ENCODE measurements at regions not wholly inside any gene's neighbourhood (a gene's known extent, or its start where the extent isn't known, plus 50 kb on each side); places are given as distances from the start of the nearest gene placed in this dataset.

DNA sequence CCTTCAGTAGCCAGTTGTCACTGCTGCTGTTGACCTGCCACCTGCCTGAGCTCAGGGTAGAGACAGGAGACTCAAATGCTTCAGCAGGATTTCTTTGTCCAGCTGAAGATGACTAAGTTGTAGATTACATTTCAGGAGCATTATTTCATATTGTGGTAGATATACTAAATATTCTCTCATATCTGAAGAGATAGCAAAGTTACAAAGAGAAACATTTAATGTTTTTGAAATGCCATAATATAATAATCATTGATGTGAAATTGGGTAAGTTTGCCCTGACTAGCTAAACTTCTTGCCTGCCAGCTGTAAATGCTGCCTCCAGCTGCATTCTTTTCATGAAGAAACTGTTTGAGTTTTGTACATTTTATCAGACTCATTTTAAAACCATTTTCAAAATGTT is 247.6 kb upstream of the CNKSR2 start:
- no peak for DNase-seq (ENCODE audit: low spot score)

GRCh38 chrX:21131346-21131745 is 242.9 kb upstream of the CNKSR2 start:
- no peak for DNase-seq (ENCODE audit: low spot score)

- DNase-seq (ENCODE audit: low spot score): no peak
Observed at GRCh38 chrX:21131786-21132185, 242.4 kb upstream of the CNKSR2 start.

DNA sequence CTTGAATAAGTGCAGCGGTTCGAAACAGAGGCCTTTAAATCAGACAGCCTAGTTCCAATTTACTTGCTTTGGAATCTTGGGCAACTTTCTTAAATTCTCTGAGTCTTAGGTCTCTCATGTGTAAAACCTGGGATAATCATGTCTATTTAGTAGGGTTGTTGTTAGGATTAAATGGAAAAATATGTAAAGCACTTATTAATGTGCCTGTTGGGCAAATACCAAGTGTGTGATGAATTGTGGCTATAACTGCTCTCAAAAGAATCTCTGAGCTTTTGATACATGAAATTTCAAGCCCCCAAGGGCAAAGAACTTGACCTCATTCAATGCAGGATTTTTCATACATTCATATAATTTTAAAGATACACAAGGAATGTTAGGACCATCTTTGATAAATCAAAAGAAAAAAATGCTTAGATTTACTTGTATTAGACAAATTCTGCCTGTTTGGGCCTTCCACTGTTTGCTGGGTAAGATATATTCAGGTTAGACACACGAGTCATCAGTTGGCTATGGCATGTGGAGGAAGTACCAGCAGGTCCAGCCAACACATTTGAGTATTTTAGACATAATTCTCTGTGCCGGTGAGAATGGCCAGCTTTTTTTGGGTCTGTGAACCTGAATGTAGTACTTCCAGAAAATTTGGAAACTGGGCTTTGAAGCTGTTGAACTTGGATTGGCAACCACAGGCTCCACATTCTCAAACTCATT is 241.4 kb upstream of the CNKSR2 start:
- no peak for DNase-seq (ENCODE audit: low spot score)

DNA sequence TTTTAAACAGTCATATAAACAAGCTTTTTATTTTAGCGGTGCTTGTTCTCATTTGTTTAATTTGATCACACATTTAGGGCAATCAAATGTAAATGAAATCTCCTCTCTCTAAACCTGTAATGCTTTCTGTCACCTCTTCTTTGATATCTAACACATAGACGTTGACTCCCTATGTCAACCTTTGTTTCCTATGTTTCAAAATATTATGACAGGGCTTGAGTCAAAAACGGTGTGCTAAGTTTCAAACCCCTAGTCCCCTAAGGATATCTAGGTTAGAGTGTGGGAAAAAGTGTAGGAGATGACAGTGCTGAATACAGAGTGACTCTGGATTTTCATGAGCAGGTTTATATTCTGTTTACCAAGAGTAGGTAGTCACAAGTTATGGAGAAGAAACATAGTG is 224.0 kb upstream of the CNKSR2 start:
- DNase-seq (ENCODE audit: low spot score): no peak

DNA sequence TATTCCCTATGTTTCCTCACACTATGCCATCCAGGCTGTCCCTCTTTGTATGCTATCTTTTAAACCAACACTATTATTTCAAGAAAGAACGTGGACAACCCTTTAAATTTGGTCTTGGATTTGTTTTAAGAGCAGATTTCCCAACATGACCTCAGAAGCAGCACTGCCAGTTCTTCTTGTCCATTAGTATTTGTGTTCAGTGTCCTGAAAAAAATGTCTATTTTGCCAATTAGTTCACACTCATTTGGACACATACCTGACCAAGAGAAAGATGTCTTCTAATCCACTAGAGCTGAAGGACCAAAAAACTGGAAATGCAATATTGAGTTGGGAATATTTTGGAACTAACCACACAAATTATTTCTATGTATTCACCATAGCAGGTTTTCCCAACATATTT is 223.2 kb upstream of the CNKSR2 start:
- DNase-seq (ENCODE audit: low spot score): no peak

GRCh38 chrX:21153033-21153432 is 221.2 kb upstream of the CNKSR2 start:
- no peak for DNase-seq (ENCODE audit: low spot score)

- no peak for DNase-seq (ENCODE audit: low spot score)
Observed at GRCh38 chrX:21153503-21153902, 220.7 kb upstream of the CNKSR2 start.

DNA sequence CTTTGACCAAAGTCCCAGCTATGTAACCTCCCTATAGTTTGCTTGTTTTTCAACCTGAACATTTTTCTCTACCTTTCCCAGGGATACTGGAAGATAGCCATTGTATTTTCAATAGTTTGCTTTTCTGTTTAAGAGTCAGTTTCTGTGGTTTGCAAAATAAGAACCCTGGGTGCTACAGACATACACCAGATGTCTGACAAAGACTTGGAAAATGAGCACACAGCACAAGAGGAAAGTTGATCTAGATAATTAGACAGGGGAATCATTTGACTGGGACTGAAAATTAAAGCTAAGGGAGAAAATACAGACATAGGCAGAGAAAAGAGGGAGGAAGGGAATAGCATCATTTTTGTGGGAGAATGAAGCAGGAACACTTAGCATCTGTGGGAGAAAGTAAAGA is 218.3 kb upstream of the CNKSR2 start:
- no peak for DNase-seq (ENCODE audit: low spot score)

DNA sequence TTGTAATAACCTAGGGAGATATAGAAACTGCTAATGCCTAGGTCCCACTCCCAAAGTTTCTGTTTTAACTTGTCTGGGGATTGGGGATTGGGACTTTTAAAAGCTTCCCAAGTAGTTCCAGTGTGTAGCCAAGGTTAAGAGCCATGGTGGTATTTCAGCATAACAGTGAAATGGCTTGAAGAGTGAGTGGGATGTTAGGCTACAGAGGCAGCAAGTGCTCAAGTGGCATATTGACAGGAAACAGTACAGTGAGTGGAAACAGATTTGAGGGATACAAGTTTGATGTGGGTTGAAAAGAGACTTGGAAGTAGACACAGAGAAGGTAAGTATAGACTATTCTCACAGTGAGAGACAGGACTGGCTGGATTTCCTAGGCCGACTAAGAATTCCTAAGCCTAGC is 217.6 kb upstream of the CNKSR2 start:
- no peak for DNase-seq (ENCODE audit: low spot score)

DNA sequence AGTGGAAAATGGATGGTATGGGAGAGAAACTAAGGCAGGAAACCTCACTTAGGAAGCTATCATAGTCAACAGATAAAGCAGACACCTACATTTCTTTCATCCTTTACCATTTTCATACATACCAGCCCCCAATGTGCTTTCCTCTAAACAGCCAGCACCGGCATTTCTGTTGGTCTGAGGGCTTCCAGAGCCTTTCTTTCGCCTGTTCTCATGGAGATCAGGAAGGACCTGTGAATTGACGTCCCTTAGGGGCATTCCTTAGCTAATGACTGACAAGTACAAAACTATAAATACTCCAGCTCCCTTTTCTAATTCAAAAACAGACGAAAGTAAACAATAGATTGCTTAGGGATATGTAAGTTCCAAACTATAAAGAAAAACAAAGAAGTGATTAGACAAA is 215.5 kb upstream of the CNKSR2 start:
- DNase-seq (ENCODE audit: low spot score): no peak

GRCh38 chrX:21166272-21166982 is 207.8 kb upstream of the CNKSR2 start:
- peak; percentile 2 for DNase-seq (ENCODE audit: low spot score)

- DNase-seq (ENCODE audit: low spot score): no peak
Observed at GRCh38 chrX:21167011-21167410, 207.2 kb upstream of the CNKSR2 start.

DNA sequence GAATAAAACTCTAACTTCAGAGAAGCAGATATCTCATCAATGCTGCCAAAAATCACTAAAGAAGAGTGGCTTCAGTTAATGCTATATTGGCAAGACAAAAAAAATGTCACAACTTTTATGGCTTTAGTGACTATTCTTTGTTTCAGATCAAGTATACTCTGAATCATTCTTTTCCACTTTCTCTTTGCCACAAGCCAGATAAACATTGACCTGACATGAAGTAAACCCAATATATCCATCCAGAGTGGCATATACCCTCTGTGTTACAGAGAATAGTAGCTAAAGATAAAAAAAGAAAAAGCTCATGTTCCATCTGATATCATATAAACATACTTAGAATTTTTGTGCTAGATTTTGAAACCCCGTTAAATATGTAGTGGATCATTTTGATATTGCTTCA is 206.7 kb upstream of the CNKSR2 start:
- no peak for DNase-seq (ENCODE audit: low spot score)

GRCh38 chrX:21168401-21169160 is 205.6 kb upstream of the CNKSR2 start:
- DNase-seq (ENCODE audit: low spot score): no peak

DNA sequence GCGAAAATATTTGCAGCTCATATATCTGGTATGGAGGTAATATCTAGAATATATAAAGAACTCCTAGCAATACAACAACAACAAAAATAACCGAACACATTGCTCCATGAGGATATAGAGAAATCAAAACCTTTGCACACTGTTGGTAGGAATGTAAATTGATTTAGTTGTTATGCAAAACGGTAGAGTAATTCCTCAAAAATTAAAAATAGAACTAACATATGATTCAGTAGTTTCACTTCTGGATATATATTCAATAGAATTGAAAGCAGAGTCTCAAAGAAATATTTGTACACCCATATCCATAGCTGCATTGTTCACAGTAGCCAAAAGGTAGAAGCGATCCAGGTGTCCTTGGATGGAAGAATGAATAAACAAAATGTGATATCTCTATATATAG is 203.0 kb upstream of the CNKSR2 start:
- no peak for DNase-seq (ENCODE audit: low spot score)

- DNase-seq (ENCODE audit: low spot score): no peak
Observed at GRCh38 chrX:21174439-21174838, 199.8 kb upstream of the CNKSR2 start.

DNA sequence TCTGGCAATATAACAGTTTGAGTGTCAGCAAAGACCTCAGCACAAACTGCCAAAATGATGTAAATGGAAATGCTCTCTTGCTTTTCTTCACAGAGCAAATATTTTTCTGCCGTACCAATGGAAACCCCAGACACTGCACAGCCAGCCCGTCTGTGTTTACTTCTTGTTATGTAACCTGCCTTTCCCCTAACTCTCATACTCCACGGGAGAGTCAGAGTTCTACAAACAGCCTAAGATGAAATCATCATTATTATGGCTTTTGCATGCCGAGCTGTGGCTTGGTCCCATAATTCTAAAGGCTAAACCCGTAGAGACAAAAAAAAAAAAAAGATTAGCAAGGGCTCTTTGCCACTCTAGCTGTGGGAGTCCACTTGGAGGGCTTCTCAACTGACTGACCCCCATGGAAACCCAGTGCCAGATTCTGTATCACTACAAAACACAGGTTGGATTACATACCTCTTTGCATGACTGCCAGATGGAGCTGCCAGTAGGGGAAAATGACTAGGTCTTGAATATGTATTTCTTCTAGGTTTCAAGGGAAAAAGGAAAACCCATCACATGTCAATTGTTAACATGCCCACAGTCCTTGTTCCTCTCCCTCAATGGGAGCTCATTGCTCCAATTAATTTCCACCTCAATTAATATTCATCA is 197.2 kb upstream of the CNKSR2 start:
- DNase-seq (ENCODE audit: low spot score): no peak

GRCh38 chrX:21181232-21181853 is 192.9 kb upstream of the CNKSR2 start:
- no peak for DNase-seq (ENCODE audit: low spot score)

DNA sequence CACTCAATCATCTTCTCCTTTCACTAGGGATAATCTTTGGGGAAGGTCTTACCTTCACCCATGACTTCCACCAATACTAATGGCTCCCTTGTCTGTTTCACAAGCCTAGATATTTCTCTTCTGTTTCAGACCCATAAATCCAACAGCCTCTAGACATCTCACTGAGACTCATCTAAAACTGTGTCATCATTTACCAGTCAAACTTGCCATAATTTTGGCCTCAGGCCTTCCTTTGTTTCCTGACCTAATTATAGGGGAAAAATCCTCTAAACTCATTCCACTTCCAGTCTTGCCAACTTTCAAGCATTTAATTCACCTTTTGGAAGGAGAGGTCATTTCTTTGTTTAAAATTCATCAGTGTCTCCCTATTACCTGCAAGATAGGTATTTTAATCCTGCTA is 181.0 kb upstream of the CNKSR2 start:
- no peak for DNase-seq (ENCODE audit: low spot score)

- no peak for DNase-seq (ENCODE audit: low spot score)
Observed at GRCh38 chrX:21194526-21194925, 179.7 kb upstream of the CNKSR2 start.

- no peak for DNase-seq (ENCODE audit: low spot score)
Observed at GRCh38 chrX:21207080-21207479, 167.1 kb upstream of the CNKSR2 start.
